ENCODE measurements at regions not wholly inside any gene's neighbourhood (a gene's known extent, or its start where the extent isn't known, plus 50 kb on each side); places are given as distances from the start of the nearest gene placed in this dataset.

- no peak for DNase-seq
- in situ Hi-C loops (cut with MboI; ENCODE audit: low sequenced_read_pairs in 4 of 4), result no loop called here
- no peak overlapping the region for H3K4me3 ChIP-seq
- no peaks in the 10 kb centered on the region for H3K9me3 ChIP-seq
- H3K27ac ChIP-seq, result no peak overlapping the region
- no peaks in the 10 kb centered on the region for H3K36me3 ChIP-seq
- ATAC-seq, result no peak
- intact Hi-C loops (cut with DNase I; ENCODE audit: low total_unique reads), result no loop called here
- H3K4me1 ChIP-seq, result no peaks in the 10 kb centered on the region
- H3K27me3 ChIP-seq, result no peaks in the 10 kb centered on the region
- no peak for TF ChIP-seq POLR2A (IDR thresholded peaks at IDR 0.05)
- TF ChIP-seq CTCF (IDR thresholded peaks at IDR 0.05 in 4 of 5, conservative IDR thresholded peaks at IDR 0.05 in 1 of 5), result no peak
These were observed 574.9 kb upstream of the NR5A2 start for GRCh38 chr1:199452627-199453026.

- DNase-seq (no peak), ATAC-seq (no peak)
- in situ Hi-C loops (cut with MboI; ENCODE audit: low sequenced_read_pairs in 4 of 4) (no loop called here), intact Hi-C loops (cut with DNase I; ENCODE audit: low total_unique reads) (no loop called here)
- Histone ChIP-seq H3K27ac (no peak overlapping the region), H3K4me3 (no peak overlapping the region), H3K9me3 (no peaks in the 10 kb centered on the region), H3K27me3 (no peaks in the 10 kb centered on the region), H3K36me3 (no peaks in the 10 kb centered on the region), H3K4me1 (no peaks in the 10 kb centered on the region)
- TF ChIP-seq POLR2A (IDR thresholded peaks at IDR 0.05) (no peak), CTCF (IDR thresholded peaks at IDR 0.05 in 4 of 5, conservative IDR thresholded peaks at IDR 0.05 in 1 of 5) (no peak)
These were observed 573.8 kb upstream of the NR5A2 start for GRCh38 chr1:199453723-199454122.

GRCh38 chr1:199460933-199461332, 566.6 kb upstream of the NR5A2 start:
- Histone ChIP-seq H3K27ac (no peak overlapping the region), H3K4me3 (no peak overlapping the region), H3K9me3 (no peaks in the 10 kb centered on the region), H3K36me3 (no peaks in the 10 kb centered on the region), H3K27me3 (no peaks in the 10 kb centered on the region), H3K4me1 (no peaks in the 10 kb centered on the region)
- DNase-seq, result no peak
- TF ChIP-seq POLR2A (IDR thresholded peaks at IDR 0.05) (no peak), CTCF (IDR thresholded peaks at IDR 0.05 in 4 of 5, conservative IDR thresholded peaks at IDR 0.05 in 1 of 5) (no peak)
- intact Hi-C loops (cut with DNase I; ENCODE audit: low total_unique reads), result no loop called here
- ATAC-seq, result no peak
- in situ Hi-C loops (cut with MboI; ENCODE audit: low sequenced_read_pairs in 4 of 4), result no loop called here

- no peak overlapping the region for H3K27ac ChIP-seq
- no peak for ATAC-seq
- H3K4me1 ChIP-seq, result no peaks in the 10 kb centered on the region
- intact Hi-C loops (cut with DNase I; ENCODE audit: low total_unique reads) (no loop called here), in situ Hi-C loops (cut with MboI; ENCODE audit: low sequenced_read_pairs in 4 of 4) (no loop called here)
- no peak for DNase-seq
- H3K9me3 ChIP-seq, result no peaks in the 10 kb centered on the region
- H3K27me3 ChIP-seq, result no peaks in the 10 kb centered on the region
- TF ChIP-seq CTCF (IDR thresholded peaks at IDR 0.05 in 4 of 5, conservative IDR thresholded peaks at IDR 0.05 in 1 of 5) (no peak), POLR2A (IDR thresholded peaks at IDR 0.05) (no peak)
- no peak overlapping the region for H3K4me3 ChIP-seq
- H3K36me3 ChIP-seq, result no peaks in the 10 kb centered on the region
These were observed 563.9 kb upstream of the NR5A2 start for GRCh38 chr1:199463521-199464127.

GRCh38 chr1:199466961-199467360, 560.5 kb upstream of the NR5A2 start:
- Histone ChIP-seq H3K27me3 (no peaks in the 10 kb centered on the region), H3K36me3 (no peaks in the 10 kb centered on the region), H3K27ac (no peak overlapping the region), H3K4me3 (no peak overlapping the region), H3K9me3 (no peaks in the 10 kb centered on the region), H3K4me1 (no peaks in the 10 kb centered on the region)
- DNase-seq, result no peak
- no peak for ATAC-seq
- TF ChIP-seq CTCF (IDR thresholded peaks at IDR 0.05 in 4 of 5, conservative IDR thresholded peaks at IDR 0.05 in 1 of 5) (no peak), POLR2A (IDR thresholded peaks at IDR 0.05) (no peak)
- intact Hi-C loops (cut with DNase I; ENCODE audit: low total_unique reads), result no loop called here
- in situ Hi-C loops (cut with MboI; ENCODE audit: low sequenced_read_pairs in 4 of 4), result no loop called here

All from gastrocnemius medialis (tissue), 4 donors.